Kidney glomerular epithelial cell (primary cell): ENCODE measurements at regions not wholly inside any gene's neighbourhood (a gene's known extent, or its start where the extent isn't known, plus 50 kb on each side); places are given as distances from the start of the nearest gene placed in this dataset.
"Not testable (repeated sequence)": the region's sequence is repeated elsewhere in the genome, so short reads cannot be mapped to it uniquely, and the experiment has no call there.

Source experiments
- DNase-seq: peaks from one replicate; lab custom pipeline; 2025; lab: John Stamatoyannopoulos, UW

DNA sequence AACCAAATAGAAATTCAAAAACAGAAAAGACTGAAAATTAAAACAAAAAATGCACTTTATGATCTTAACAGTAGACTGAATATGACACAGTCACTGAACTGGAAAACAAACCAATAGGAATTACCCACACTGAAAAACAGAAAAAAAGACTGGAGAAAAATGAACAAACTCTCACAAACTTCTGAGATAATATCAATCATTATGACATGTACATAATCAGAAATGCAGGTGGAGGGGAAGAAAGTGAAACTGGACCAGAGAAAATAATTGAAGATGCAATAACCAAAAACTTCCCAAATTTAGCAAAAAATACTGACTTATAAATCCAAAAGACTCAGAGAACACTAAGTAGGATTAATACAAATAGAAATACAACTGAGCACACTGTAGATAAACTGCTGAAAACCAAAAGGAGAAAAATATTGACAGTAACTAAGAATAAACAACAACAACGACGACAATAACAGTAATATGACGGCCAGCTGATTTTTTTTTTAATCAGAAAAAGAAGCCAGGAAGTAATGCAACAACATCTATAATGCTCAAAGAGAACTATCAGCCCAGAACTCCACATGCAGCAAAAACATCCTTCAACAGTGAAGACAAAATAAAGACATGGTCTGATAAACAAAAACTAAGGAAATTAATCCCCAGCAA lies 108.1 kb downstream of the ZFAND4 start:
- no peak for DNase-seq

DNA sequence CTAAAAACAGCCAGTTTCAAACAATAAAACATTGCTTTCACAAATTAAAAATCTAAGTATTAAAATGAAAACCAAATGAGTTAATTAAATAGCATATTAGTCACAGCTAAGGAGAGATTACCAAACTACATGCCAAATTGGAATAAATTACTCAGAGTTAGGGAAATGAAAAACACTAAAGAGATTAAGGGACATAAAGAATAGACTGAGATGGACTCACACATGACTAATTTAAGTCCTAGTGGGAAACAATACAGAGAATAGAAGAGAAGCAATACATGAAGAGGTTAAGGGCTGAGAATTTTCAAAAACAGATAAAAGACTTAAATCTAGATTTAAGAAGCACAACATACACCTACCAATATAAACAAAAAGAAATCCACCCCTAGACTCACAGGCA lies 110.6 kb downstream of the ZFAND4 start:
- DNase-seq = no peak

DNA sequence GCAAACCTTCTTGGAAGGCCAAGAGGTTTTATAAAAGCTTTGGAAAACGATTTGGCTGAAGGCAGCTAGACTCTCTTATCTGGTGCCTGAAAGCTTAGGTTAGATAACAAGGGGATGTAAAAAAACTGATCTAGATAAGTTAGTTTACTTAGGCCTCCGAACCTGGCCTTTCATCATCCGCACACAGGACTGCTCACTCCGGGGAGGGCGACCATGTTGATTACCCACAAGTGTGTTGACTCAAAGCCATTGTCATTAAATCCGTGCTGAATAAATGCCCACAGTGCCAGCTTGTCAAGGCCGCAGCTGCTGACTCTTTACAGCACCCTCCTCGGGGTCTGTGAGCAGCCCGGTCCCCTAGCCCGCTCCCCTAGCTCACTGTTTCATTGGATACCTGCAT lies 112.3 kb downstream of the ZFAND4 start:
- DNase-seq = no peak

DNA sequence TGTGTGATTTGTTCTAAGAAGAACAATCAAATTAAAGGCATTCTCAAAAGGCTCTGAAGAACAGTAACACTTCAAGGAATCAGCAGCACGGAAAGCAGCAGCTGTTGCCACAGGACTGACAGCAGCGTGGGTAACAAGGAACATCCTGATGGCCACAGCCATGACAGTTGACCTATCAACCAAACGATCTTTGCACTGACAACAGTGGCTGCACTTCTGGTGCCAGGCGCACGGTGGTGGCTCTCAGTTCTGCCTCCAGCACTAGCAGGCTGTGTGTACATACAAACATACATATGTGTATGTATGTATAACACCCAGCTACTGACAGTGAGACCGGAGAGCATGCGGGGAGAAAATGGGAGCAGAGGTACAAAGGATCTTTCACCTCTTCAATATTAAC lies 114.1 kb downstream of the ZFAND4 start:
- no peak for DNase-seq

DNA sequence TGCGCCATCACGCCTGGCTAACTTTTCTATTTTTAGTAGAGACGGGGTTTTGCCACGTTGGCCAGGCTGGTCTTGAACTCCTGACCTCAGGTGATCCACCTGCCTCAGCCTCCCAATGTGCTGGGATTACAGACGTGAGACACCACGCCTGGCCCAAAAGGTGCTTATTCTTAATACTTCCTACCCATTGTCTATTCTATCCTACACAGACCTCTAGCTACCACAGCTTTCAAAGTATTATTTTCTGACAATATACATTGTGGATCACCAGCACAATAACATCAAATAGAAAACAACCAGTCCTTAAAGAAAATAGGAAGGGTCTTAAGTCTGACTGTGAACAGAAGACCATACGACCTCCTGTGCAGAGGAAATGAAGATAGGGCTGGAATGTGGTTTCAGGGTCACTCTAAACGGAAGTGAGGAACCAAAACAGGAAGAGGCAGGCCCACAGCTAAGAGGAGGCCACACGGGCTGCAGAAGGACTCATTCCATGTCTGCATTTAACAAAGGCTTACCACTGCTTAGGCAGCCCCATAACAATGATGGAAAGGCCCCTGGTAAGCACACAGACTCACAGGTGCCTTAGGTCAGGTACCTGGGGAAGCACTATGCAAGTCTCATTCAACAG lies 115.2 kb downstream of the ZFAND4 start:
- no peak for DNase-seq

GRCh38 chr10:45555795-45556194 lies 116.8 kb downstream of the ZFAND4 start:
- DNase-seq = no peak

GRCh38 chr10:45555332-45555731 lies 117.2 kb downstream of the ZFAND4 start:
- DNase-seq = not testable (repeated sequence)

DNA sequence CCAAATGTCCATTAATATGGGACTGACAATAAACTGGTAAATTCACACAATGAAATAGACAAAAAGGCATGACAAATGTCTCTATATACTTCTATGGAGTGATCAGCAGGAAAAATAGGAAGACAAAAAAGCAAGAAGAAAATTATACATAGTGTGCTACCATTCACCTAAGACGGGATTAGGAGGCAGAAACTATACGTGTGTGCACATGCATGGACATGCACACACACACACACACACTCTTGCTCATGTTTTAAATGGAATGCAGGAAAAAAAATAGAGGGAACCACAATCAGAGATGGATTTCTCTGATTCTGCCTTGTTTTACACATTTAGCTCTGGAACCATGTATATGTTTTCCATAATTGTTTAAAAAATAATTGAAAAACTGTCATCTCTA lies 119.0 kb downstream of the ZFAND4 start:
- no peak for DNase-seq

DNA sequence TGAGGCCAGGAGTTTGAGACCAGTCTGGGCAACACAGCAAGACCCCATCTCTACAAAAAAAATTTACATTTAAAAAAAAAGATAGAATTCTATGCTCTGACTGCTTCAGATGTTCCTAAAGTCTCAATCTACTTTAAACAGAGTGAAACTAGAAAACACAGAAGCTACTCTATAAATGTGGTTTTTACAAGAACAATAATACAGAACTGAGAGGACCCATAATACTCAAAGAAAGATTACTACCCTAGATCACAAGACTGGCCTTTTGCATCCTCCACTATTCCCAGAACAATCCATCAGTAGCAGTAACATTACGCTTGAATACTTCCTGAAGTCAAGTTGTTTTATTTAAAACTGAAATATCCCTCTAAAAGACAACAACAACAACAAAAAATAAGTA lies 119.4 kb downstream of the ZFAND4 start:
- DNase-seq = no peak

DNA sequence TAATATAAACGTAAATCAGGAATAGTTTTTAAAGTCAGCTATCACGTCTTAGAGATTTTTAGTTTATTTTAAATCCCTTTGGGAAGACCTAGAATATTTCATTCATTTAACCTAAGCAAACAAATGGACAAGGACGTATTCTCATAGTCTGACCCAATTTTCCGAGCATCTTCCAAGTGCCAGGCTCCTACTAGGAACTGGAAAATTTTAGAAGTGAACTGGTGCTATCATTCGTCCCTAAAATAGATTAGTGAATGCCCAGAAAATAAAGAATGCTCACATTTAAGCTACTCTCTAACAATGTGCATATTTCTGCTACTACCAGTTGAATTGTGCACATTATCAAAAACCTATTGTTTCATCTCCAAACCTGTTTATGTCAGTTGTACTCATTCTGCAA lies 120.1 kb downstream of the ZFAND4 start:
- no peak for DNase-seq

- no peak for DNase-seq
These were observed 121.4 kb downstream of the ZFAND4 start for GRCh38 chr10:45550903-45551786.

GRCh38 chr10:45548068-45548467 lies 124.5 kb downstream of the ZFAND4 start:
- DNase-seq = no peak

- no peak for DNase-seq
These were observed 125.4 kb downstream of the ZFAND4 start for GRCh38 chr10:45547207-45547606.

DNA sequence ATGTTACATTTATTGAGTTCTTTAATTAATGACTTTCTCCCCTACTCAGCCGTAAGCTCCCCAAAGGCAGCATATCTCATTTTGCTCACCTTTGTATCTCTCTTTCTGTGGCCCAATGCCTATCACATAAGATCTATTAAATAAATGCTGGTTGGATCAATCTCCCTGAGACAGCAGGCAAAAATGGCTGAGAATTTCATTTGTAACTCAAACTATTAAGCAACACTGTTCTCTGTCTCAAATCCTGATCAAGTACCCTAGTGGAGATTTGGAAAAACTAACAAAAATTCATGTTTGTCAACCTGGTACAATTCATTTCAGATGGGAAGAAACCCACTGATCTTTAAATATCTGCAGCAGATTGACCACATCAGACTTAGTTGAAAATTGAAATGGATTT lies 127.4 kb downstream of the ZFAND4 start:
- DNase-seq = no peak

GRCh38 chr10:45544191-45544590 lies 128.4 kb downstream of the ZFAND4 start:
- DNase-seq = no peak

GRCh38 chr10:45541032-45541431 lies 131.5 kb downstream of the ZFAND4 start:
- DNase-seq = not testable (repeated sequence)

- DNase-seq = not testable (repeated sequence)
These were observed 132.0 kb downstream of the ZFAND4 start for GRCh38 chr10:45540589-45540988.

DNA sequence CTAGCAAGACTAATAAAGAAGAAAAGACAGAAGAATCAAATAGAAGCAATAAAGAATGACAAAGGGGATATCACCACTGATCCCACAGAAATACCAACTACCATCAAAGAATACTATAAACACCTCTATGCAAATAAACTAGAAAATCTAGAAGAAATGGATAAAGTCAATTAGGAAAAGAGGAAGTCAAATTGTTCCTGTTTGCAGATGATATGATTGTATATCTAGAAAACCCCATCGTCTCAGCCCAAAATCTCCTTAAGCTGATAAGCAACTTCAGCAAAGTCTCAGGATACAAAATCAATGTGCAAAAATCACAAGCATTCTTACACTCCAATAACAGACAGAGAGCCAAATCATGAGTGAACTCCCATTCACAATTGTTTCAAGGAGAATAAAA lies 133.0 kb downstream of the ZFAND4 start:
- not testable (repeated sequence) for DNase-seq

- DNase-seq = no peak
These were observed 138.0 kb downstream of the ZFAND4 start for GRCh38 chr10:45534572-45534971.

DNA sequence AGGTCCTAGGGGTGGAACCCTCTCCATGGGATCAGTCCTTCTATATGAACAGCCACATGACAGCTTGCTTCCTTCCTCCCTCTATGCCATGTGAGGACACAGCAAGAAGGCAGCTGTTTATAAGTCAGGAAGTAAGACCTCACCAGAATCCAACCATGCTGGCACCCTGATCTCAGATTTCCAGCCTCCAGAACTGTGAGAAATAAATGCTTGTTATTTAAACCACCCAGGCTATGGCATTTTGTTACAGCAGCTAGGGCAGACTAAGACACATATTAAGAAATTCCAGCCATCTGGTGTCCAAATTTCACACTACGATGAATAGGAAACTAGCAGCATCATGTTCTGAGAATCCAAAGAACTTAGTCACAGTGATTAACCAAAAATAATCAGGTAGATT lies 140.1 kb downstream of the ZFAND4 start:
- DNase-seq = no peak

GRCh38 chr10:45526309-45526905 lies 146.2 kb downstream of the ZFAND4 start:
- no peak for DNase-seq

- no peak for DNase-seq
These were observed 146.5 kb downstream of the ALOX5 start for GRCh38 chr10:45520476-45520875.

- no peak for DNase-seq
These were observed 144.7 kb downstream of the ALOX5 start for GRCh38 chr10:45518741-45519140.
